ENCODE measurements at regions not wholly inside any gene's neighbourhood (a gene's known extent, or its start where the extent isn't known, plus 50 kb on each side); places are given as distances from the start of the nearest gene placed in this dataset.

GRCh38 chr16:5815570-5816237 lies 718.1 kb upstream of the EEF2KMT start:
- Histone ChIP-seq H3K4ac (ENCODE audit: low read depth, low read length) (no peak overlapping the region), H2BK5ac (ENCODE audit: low read depth, low read length, poor library complexity) (no peak overlapping the region), H3K79me2 (ENCODE audit: control insufficient read depth, insufficient read depth, low read length, poor library complexity) (no peaks in the 10 kb centered on the region), H3K4me3 (ENCODE audit: low read depth, low read length) (no peak overlapping the region), H2AK5ac (ENCODE audit: low read length) (no peak overlapping the region), H3K18ac (ENCODE audit: low read length) (no peak overlapping the region), H3K4me2 (ENCODE audit: low read length) (no peak overlapping the region), H3K36me3 (ENCODE audit: control insufficient read depth in 1 of 2, insufficient read depth in 2 of 2, low read length in 2 of 2) (no peaks in the 10 kb centered on the region), H4K8ac (ENCODE audit: low read depth, low read length) (no peak overlapping the region), H3K9me3 (ENCODE audit: insufficient read depth, low read depth, low read length) (no peaks in the 10 kb centered on the region), H3K23ac (ENCODE audit: low read length) (no peak overlapping the region), H4K91ac (ENCODE audit: low read depth, low read length) (no peak overlapping the region), H2BK120ac (ENCODE audit: insufficient read depth, low read length, poor library complexity) (no peak overlapping the region), H3K27me3 (ENCODE audit: insufficient read depth, low read length) (no peaks in the 10 kb centered on the region), H4K12ac (ENCODE audit: low read depth, low read length) (no peak overlapping the region), H3K9ac (ENCODE audit: low read length) (no peak overlapping the region), H3K14ac (ENCODE audit: low read length) (no peak overlapping the region), H2BK12ac (ENCODE audit: low read length) (no peak overlapping the region), H2AFZ (ENCODE audit: insufficient read depth, low read length, poor library complexity) (no peak overlapping the region), H3K4me1 (ENCODE audit: control insufficient read depth in 1 of 2, insufficient read depth in 2 of 2, low read length in 2 of 2) (no peaks in the 10 kb centered on the region), H3K27ac (ENCODE audit: low read depth, low read length) (no peak overlapping the region), H3K79me1 (ENCODE audit: low read length) (no peaks in the 10 kb centered on the region)
- DNase-seq, result no peak
- WGBS (ENCODE audit: extremely low coverage, insufficient coverage, insufficient read length), result no CpG with 5 or more reads among the region's 6 CpGs

- no peak overlapping the region for H3K9ac ChIP-seq (ENCODE audit: low read length)
Observed at GRCh38 chr16:5801396-5801795, 703.8 kb upstream of the EEF2KMT start.

GRCh38 chr16:5793556-5793955 lies 696.0 kb upstream of the EEF2KMT start:
- Histone ChIP-seq H3K23ac (ENCODE audit: low read length) (no peak overlapping the region), H4K12ac (ENCODE audit: low read depth, low read length) (no peak overlapping the region), H2AK5ac (ENCODE audit: low read length) (no peak overlapping the region), H3K79me1 (ENCODE audit: low read length) (no peaks in the 10 kb centered on the region), H3K4me3 (ENCODE audit: low read depth, low read length) (no peak overlapping the region), H3K4me2 (ENCODE audit: low read length) (no peak overlapping the region), H2AFZ (ENCODE audit: insufficient read depth, low read length, poor library complexity) (no peak overlapping the region), H3K4me1 (ENCODE audit: control insufficient read depth in 1 of 2, insufficient read depth in 2 of 2, low read length in 2 of 2) (no peaks in the 10 kb centered on the region), H3K27me3 (ENCODE audit: insufficient read depth, low read length) (no peaks in the 10 kb centered on the region), H4K91ac (ENCODE audit: low read depth, low read length) (no peak overlapping the region), H3K36me3 (ENCODE audit: control insufficient read depth in 1 of 2, insufficient read depth in 2 of 2, low read length in 2 of 2) (no peaks in the 10 kb centered on the region), H3K4ac (ENCODE audit: low read depth, low read length) (no peak overlapping the region), H3K9me3 (ENCODE audit: insufficient read depth, low read depth, low read length) (peaks cover 1% of the 10 kb centered on the region), H3K27ac (ENCODE audit: low read depth, low read length) (no peak overlapping the region), H4K8ac (ENCODE audit: low read depth, low read length) (no peak overlapping the region), H2BK120ac (ENCODE audit: insufficient read depth, low read length, poor library complexity) (no peak overlapping the region), H2BK5ac (ENCODE audit: low read depth, low read length, poor library complexity) (no peak overlapping the region), H3K9ac (ENCODE audit: low read length) (no peak overlapping the region), H3K14ac (ENCODE audit: low read length) (no peak overlapping the region), H2BK12ac (ENCODE audit: low read length) (no peak overlapping the region), H3K79me2 (ENCODE audit: control insufficient read depth, insufficient read depth, low read length, poor library complexity) (no peaks in the 10 kb centered on the region), H3K18ac (ENCODE audit: low read length) (no peak overlapping the region)
- no CpG with 5 or more reads among the region's 5 CpGs for WGBS (ENCODE audit: extremely low coverage, insufficient coverage, insufficient read length)
- no peak for DNase-seq

More at GRCh38 chr16:5801396-5801795, 703.8 kb upstream of the EEF2KMT start:
- WGBS (ENCODE audit: extremely low coverage, insufficient coverage, insufficient read length), result no CpG with 5 or more reads among the region's 8 CpGs
- no peaks in the 10 kb centered on the region for H3K27me3 ChIP-seq (ENCODE audit: insufficient read depth, low read length)
- no peak for DNase-seq
- H3K27ac ChIP-seq (ENCODE audit: low read depth, low read length), result no peak overlapping the region
- no peaks in the 10 kb centered on the region for H3K79me1 ChIP-seq (ENCODE audit: low read length)
- H3K9me3 ChIP-seq (ENCODE audit: insufficient read depth, low read depth, low read length), result peaks cover 4% of the 10 kb centered on the region
- H4K12ac ChIP-seq (ENCODE audit: low read depth, low read length), result no peak overlapping the region
- H3K14ac ChIP-seq (ENCODE audit: low read length), result no peak overlapping the region
- H3K36me3 ChIP-seq (ENCODE audit: control insufficient read depth in 1 of 2, insufficient read depth in 2 of 2, low read length in 2 of 2), result no peaks in the 10 kb centered on the region
- H3K79me2 ChIP-seq (ENCODE audit: control insufficient read depth, insufficient read depth, low read length, poor library complexity), result no peaks in the 10 kb centered on the region
- no peaks in the 10 kb centered on the region for H3K4me1 ChIP-seq (ENCODE audit: control insufficient read depth in 1 of 2, insufficient read depth in 2 of 2, low read length in 2 of 2)
- H2BK5ac ChIP-seq (ENCODE audit: low read depth, low read length, poor library complexity), result no peak overlapping the region
- no peak overlapping the region for H3K23ac ChIP-seq (ENCODE audit: low read length)
- H3K18ac ChIP-seq (ENCODE audit: low read length), result no peak overlapping the region
- no peak overlapping the region for H2AK5ac ChIP-seq (ENCODE audit: low read length)
- no peak overlapping the region for H2BK120ac ChIP-seq (ENCODE audit: insufficient read depth, low read length, poor library complexity)
- no peak overlapping the region for H3K4me3 ChIP-seq (ENCODE audit: low read depth, low read length)
- no peak overlapping the region for H4K91ac ChIP-seq (ENCODE audit: low read depth, low read length)
- H4K8ac ChIP-seq (ENCODE audit: low read depth, low read length), result no peak overlapping the region
- H2BK12ac ChIP-seq (ENCODE audit: low read length), result no peak overlapping the region
- H2AFZ ChIP-seq (ENCODE audit: insufficient read depth, low read length, poor library complexity), result no peak overlapping the region
- no peak overlapping the region for H3K4me2 ChIP-seq (ENCODE audit: low read length)
- H3K4ac ChIP-seq (ENCODE audit: low read depth, low read length), result no peak overlapping the region

GRCh38 chr16:5791011-5791657 lies 693.5 kb upstream of the EEF2KMT start:
- H2BK5ac ChIP-seq (ENCODE audit: low read depth, low read length, poor library complexity), result no peak overlapping the region
- DNase-seq, result no peak
- no peak overlapping the region for H3K9ac ChIP-seq (ENCODE audit: low read length)
- no peaks in the 10 kb centered on the region for H3K79me1 ChIP-seq (ENCODE audit: low read length)
- no CpG with 5 or more reads among the region's 8 CpGs for WGBS (ENCODE audit: extremely low coverage, insufficient coverage, insufficient read length)
- no peak overlapping the region for H3K4me3 ChIP-seq (ENCODE audit: low read depth, low read length)
- H3K4ac ChIP-seq (ENCODE audit: low read depth, low read length), result no peak overlapping the region
- H3K4me2 ChIP-seq (ENCODE audit: low read length), result no peak overlapping the region
- H4K91ac ChIP-seq (ENCODE audit: low read depth, low read length), result no peak overlapping the region
- no peak overlapping the region for H3K23ac ChIP-seq (ENCODE audit: low read length)
- peaks cover 1% of the 10 kb centered on the region for H3K9me3 ChIP-seq (ENCODE audit: insufficient read depth, low read depth, low read length)
- H3K36me3 ChIP-seq (ENCODE audit: control insufficient read depth in 1 of 2, insufficient read depth in 2 of 2, low read length in 2 of 2), result no peaks in the 10 kb centered on the region
- no peak overlapping the region for H2AK5ac ChIP-seq (ENCODE audit: low read length)
- no peak overlapping the region for H4K12ac ChIP-seq (ENCODE audit: low read depth, low read length)
- H2AFZ ChIP-seq (ENCODE audit: insufficient read depth, low read length, poor library complexity), result no peak overlapping the region
- H2BK120ac ChIP-seq (ENCODE audit: insufficient read depth, low read length, poor library complexity), result no peak overlapping the region
- no peaks in the 10 kb centered on the region for H3K27me3 ChIP-seq (ENCODE audit: insufficient read depth, low read length)
- no peaks in the 10 kb centered on the region for H3K4me1 ChIP-seq (ENCODE audit: control insufficient read depth in 1 of 2, insufficient read depth in 2 of 2, low read length in 2 of 2)
- no peaks in the 10 kb centered on the region for H3K79me2 ChIP-seq (ENCODE audit: control insufficient read depth, insufficient read depth, low read length, poor library complexity)
- H2BK12ac ChIP-seq (ENCODE audit: low read length), result no peak overlapping the region
- no peak overlapping the region for H4K8ac ChIP-seq (ENCODE audit: low read depth, low read length)
- H3K27ac ChIP-seq (ENCODE audit: low read depth, low read length), result no peak overlapping the region
- H3K18ac ChIP-seq (ENCODE audit: low read length), result no peak overlapping the region
- no peak overlapping the region for H3K14ac ChIP-seq (ENCODE audit: low read length)
